Loucy (cell line): ENCODE measurements at regions not wholly inside any gene's neighbourhood (a gene's known extent, or its start where the extent isn't known, plus 50 kb on each side); places are given as distances from the start of the nearest gene placed in this dataset.

Experiments used
- EZH2phosphoT487 ChIP-seq: fragments of 200-600 bp; IDR thresholded peaks from 2 replicates; pipeline ENCODE4 v1.6.1; 2018; ENCODE audit warnings: antibody characterized with exemption, mild to moderate bottlenecking, moderate library complexity, borderline replicate concordance
- TF ChIP-seq, protein P1 (sequence below): fragments of 200-600 bp; sonication (generic); conservative IDR thresholded peaks from 2 replicates; pipeline ENCODE4 v1.5.1; 2014; ENCODE audit warnings: mild to moderate bottlenecking, antibody characterized with exemption, low read length

DNA sequence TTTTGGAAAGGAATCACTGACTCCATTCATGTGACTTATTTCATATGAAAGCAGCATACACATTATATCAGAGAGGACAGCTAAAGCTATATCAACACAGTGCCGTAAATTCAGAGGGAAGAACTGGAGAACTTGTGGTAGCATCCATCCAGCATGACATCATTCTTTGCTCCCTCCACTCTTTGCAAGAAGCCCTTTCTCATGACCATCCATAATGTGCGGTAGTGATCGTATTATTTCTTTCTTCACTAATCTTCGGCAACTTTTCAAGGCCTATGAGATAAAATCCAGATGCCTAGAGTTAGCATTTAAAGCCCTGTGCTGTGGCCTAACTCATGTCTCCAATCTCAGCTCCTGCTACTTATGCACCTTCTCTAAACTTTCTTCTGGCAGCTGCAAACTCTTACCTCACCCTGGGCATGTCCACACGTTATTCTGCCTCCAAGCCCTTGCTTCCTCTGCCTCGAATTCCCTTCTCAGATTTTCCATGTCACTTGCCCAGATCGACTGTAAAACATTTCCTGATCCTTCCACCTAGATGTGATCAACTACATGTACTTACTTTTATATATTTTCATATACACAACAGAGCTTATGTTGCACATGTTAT, 307.3 kb upstream of the SGCD start:
- TF ChIP-seq, protein P1, sequence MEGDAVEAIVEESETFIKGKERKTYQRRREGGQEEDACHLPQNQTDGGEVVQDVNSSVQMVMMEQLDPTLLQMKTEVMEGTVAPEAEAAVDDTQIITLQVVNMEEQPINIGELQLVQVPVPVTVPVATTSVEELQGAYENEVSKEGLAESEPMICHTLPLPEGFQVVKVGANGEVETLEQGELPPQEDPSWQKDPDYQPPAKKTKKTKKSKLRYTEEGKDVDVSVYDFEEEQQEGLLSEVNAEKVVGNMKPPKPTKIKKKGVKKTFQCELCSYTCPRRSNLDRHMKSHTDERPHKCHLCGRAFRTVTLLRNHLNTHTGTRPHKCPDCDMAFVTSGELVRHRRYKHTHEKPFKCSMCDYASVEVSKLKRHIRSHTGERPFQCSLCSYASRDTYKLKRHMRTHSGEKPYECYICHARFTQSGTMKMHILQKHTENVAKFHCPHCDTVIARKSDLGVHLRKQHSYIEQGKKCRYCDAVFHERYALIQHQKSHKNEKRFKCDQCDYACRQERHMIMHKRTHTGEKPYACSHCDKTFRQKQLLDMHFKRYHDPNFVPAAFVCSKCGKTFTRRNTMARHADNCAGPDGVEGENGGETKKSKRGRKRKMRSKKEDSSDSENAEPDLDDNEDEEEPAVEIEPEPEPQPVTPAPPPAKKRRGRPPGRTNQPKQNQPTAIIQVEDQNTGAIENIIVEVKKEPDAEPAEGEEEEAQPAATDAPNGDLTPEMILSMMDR: no peak
- TF ChIP-seq EZH2phosphoT487: no peak
